GM10248 (cell line): ENCODE measurements at regions not wholly inside any gene's neighbourhood (a gene's known extent, or its start where the extent isn't known, plus 50 kb on each side); places are given as distances from the start of the nearest gene placed in this dataset.

Experiments used
- CTCF ChIA-PET: fragments of 300-600 bp; sonication (Branson Sonifier 250); formaldehyde crosslinking; extraction: SDS; loops from one replicate; lab custom pipeline; 2021; ENCODE audit warnings: antibody characterized with exemption; lab: Yijun Ruan, JAX
- POLR2A ChIA-PET: fragments of 350-650 bp; sonication (Branson Sonifier 250); formaldehyde crosslinking; extraction: SDS; loops from one replicate; lab custom pipeline; 2020; ENCODE audit warnings: antibody characterized with exemption; lab: Yijun Ruan, JAX
- DNase-seq: peaks from one replicate; pipeline ENCODE4 v3.0.0; 2012; ENCODE audit errors: extremely low spot score
- CTCF ChIP-seq: IDR thresholded peaks from 2 replicates; pipeline ENCODE4 v1.5.1; 2012; ENCODE audit warnings: mild to moderate bottlenecking, low read depth; ENCODE audit errors: extremely low read depth, missing control alignments, control extremely low read depth

- CTCF ChIA-PET: interaction anchor here (0.8 to 4.4 kb wide), 13 partner anchors 10 to 236 kb away, joined by 3 to 14 read pairs (median 4); no protein-coding TSS in a partner anchor
- TF ChIP-seq CTCF: no peak
- no peak for DNase-seq
- POLR2A ChIA-PET: interaction anchor here (1.0 kb wide), 1 partner anchor 17 kb away, joined by 3 read pairs; no protein-coding TSS in a partner anchor
Observed at GRCh38 chr6:149196091-149196490, 121.4 kb upstream of the TAB2 start.

GRCh38 chr6:149197482-149197881, 120.0 kb upstream of the TAB2 start:
- CTCF ChIA-PET: interaction anchor here (1.4 to 4.4 kb wide), 3 partner anchors 11 to 46 kb away, joined by 4 to 14 read pairs (median 4); no protein-coding TSS in a partner anchor
- no peak for TF ChIP-seq CTCF
- DNase-seq: no peak
- POLR2A ChIA-PET: no interaction called here

- no peak for TF ChIP-seq CTCF
- no peak for DNase-seq
- ChIA-PET POLR2A (no interaction called here), CTCF (interaction anchor here (1.4 to 4.4 kb wide), 2 partner anchors 10 to 20 kb away, joined by 4 to 14 read pairs; no protein-coding TSS in a partner anchor)
Observed at GRCh38 chr6:149198265-149198664, 119.2 kb upstream of the TAB2 start.

GRCh38 chr6:149200282-149200945, 117.1 kb upstream of the TAB2 start:
- ChIA-PET POLR2A (no interaction called here), CTCF (interaction anchor here (1.2 to 4.4 kb wide), 3 partner anchors 8 to 29 kb away, joined by 3 to 14 read pairs (median 6); no protein-coding TSS in a partner anchor)
- TF ChIP-seq CTCF: no peak
- DNase-seq: no peak

- no peak for DNase-seq
- CTCF ChIA-PET: interaction anchor here (1.5 kb wide), 1 partner anchor 12 kb away, joined by 7 read pairs; no protein-coding TSS in a partner anchor
- no peak for TF ChIP-seq CTCF
- POLR2A ChIA-PET: no interaction called here
Observed at GRCh38 chr6:149201068-149201655, 116.3 kb upstream of the TAB2 start.

- CTCF ChIA-PET: interaction anchor here (1.5 to 1.7 kb wide), 2 partner anchors 8 to 11 kb away, joined by 5 to 7 read pairs; no protein-coding TSS in a partner anchor
- no peak for TF ChIP-seq CTCF
- POLR2A ChIA-PET: no interaction called here
- DNase-seq: no peak
Observed at GRCh38 chr6:149202100-149202499, 115.4 kb upstream of the TAB2 start.
